ENCODE measurements at regions not wholly inside any gene's neighbourhood (a gene's known extent, or its start where the extent isn't known, plus 50 kb on each side); places are given as distances from the start of the nearest gene placed in this dataset.

DNA sequence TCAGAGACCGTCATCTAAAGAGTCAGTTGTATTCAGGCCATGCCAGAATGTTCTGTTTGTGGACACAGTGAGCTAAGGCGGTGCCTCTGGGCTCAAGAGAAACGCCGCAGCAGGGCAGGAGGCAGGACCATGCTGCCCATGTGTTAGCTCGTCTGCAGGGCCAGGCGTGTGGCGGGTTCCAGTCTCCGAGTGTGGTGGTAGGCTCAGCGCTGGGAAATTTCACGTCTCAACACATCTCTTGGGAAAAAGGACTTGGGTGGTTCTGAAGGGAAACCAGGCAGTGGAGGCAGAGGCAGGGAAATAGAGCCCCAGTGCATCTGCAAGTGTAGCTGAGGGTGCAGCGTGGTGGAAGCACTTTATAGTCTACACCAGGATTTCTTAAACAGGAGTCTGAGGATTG lies 56.9 kb upstream of the TAGAP start (continued):
- no peak for TF ChIP-seq RAD21 (IDR thresholded peaks at IDR 0.05 in 1 of 2, conservative IDR thresholded peaks at IDR 0.05 in 1 of 2; ENCODE audit: low read depth in 2 of 2, low read length in 2 of 2)
- no peak for TF ChIP-seq ZNF274 (IDR thresholded peaks at IDR 0.05; ENCODE audit: borderline replicate concordance, extremely low read depth, low read length)
- TF ChIP-seq CBX5 (IDR thresholded peaks at IDR 0.05; ENCODE audit: low read depth, low read length), result no peak

All from H1 (cell line).